ENCODE measurements at regions not wholly inside any gene's neighbourhood (a gene's known extent, or its start where the extent isn't known, plus 50 kb on each side); places are given as distances from the start of the nearest gene placed in this dataset.

GRCh38 chr18:41703744-41704530 lies 251.1 kb upstream of the PIK3C3 start:
- H3K27ac ChIP-seq (ENCODE audit: control insufficient read depth, insufficient read depth): no peak overlapping the region
- TF ChIP-seq TARDBP (IDR thresholded peaks at IDR 0.05; ENCODE audit: borderline replicate concordance) (no peak), RELA (IDR thresholded peaks at IDR 0.05; ENCODE audit: borderline replicate concordance, partially characterized antibody) (no peak), LARP7 (IDR thresholded peaks at IDR 0.05) (no peak), STAT3 (IDR thresholded peaks at IDR 0.05; ENCODE audit: low read depth, low read length) (no peak), ZBTB4 (CRISPR knock-in tag; IDR thresholded peaks at IDR 0.05) (no peak), NFYB (IDR thresholded peaks at IDR 0.05; ENCODE audit: insufficient read depth, low read depth, low read length) (no peak)
- H4K20me1 ChIP-seq (ENCODE audit: control insufficient read depth, insufficient read depth): no peaks in the 10 kb centered on the region
- no peaks in the 10 kb centered on the region for H3K9me3 ChIP-seq (replicated peaks; ENCODE audit: control insufficient read depth, insufficient read depth, low read length)
- FAIRE-seq (no peak), DNase-seq (ENCODE audit: low read depth, low spot score) (no peak), ATAC-seq (no peak)
- BruUV-seq (replicated peaks): no TSS peak
- in situ Hi-C loops (cut with MboI): loop anchor here (10.0 kb wide), 1 partner anchor 59 kb away; no protein-coding TSS in a partner anchor
- ChIA-PET CTCF (no interaction called here), SMC1A (ENCODE audit: uncharacterized antibody, unreplicated experiment) (no interaction called here), RAD21 (ENCODE audit: unreplicated experiment) (no interaction called here), POLR2A (no interaction called here)
- no peaks in the 10 kb centered on the region for H3K79me2 ChIP-seq (ENCODE audit: control insufficient read depth, insufficient read depth, low read length)
- no peaks in the 10 kb centered on the region for H3K27me3 ChIP-seq (replicated peaks in 1 of 2; ENCODE audit: control insufficient read depth in 2 of 2, insufficient read depth in 2 of 2, low read length in 1 of 2)
- no peak overlapping the region for H2AFZ ChIP-seq (ENCODE audit: control insufficient read depth, low read depth, low read length)
- intact Hi-C loops (cut with micrococcal nuclease; ENCODE audit: unreplicated experiment): no loop called here
- H3K4me1 ChIP-seq (ENCODE audit: control insufficient read depth, insufficient read depth, low read length): no peaks in the 10 kb centered on the region
- WGBS (ENCODE audit: insufficient coverage, insufficient replicate concordance, low lambda C conversion rate, missing lambda C conversion rate): 2% methylated on average over 2 of the region's 2 CpGs
- no peak overlapping the region for H3K9ac ChIP-seq (ENCODE audit: control insufficient read depth, insufficient read depth, low read length)
- no peaks in the 10 kb centered on the region for H3K36me3 ChIP-seq (ENCODE audit: control insufficient read depth in 2 of 2, insufficient read depth in 2 of 2, low read length in 1 of 2)
- no peak overlapping the region for H3K4me3 ChIP-seq
- H3K4me2 ChIP-seq (ENCODE audit: control insufficient read depth, insufficient read depth): no peak overlapping the region

Data from GM12878 (cell line).